Chondrocyte (in vitro differentiated cells): ENCODE measurements at regions not wholly inside any gene's neighbourhood (a gene's known extent, or its start where the extent isn't known, plus 50 kb on each side); places are given as distances from the start of the nearest gene placed in this dataset.
"Not testable (repeated sequence)": the region's sequence is repeated elsewhere in the genome, so short reads cannot be mapped to it uniquely, and the experiment has no call there.

ENCODE experiments used
- DNase-seq: peaks from one replicate; pipeline ENCODE4 v3.0.0; 2021; ENCODE audit warnings: mixed read lengths, low spot score
- H3K27ac Mint-ChIP-seq: one replicate; pipeline ENCODE4 v1.8.0; 2021; ENCODE audit warnings: mild to moderate bottlenecking, moderate library complexity, mixed read lengths; ENCODE audit not compliant: unreplicated experiment
- H3K27me3 Mint-ChIP-seq: 2 replicates; pipeline ENCODE4 v1.8.0; 2021; ENCODE audit warnings: low read depth, mixed read lengths
- H3K36me3 Mint-ChIP-seq: 2 replicates; pipeline ENCODE4 v1.8.0; 2021; ENCODE audit warnings: low read depth, mixed read lengths
- H3K4me1 Mint-ChIP-seq: 2 replicates; pipeline ENCODE4 v1.8.0; 2021; ENCODE audit warnings: low read depth, mild to moderate bottlenecking, mixed read lengths
- H3K4me3 Mint-ChIP-seq: one replicate; pipeline ENCODE4 v1.8.0; 2021; ENCODE audit warnings: mild to moderate bottlenecking, moderate library complexity, mixed read lengths; ENCODE audit not compliant: unreplicated experiment
- H3K9me3 Mint-ChIP-seq: 2 replicates; pipeline ENCODE4 v1.8.0; 2021; ENCODE audit warnings: low read depth, mixed read lengths
- TF ChIP-seq, protein P1 (sequence below): fragments of 200-600 bp; sonication (generic); IDR thresholded peaks from 2 replicates; pipeline ENCODE4 v1.5.0; 2021; ENCODE audit warnings: antibody characterized with exemption, mild to moderate bottlenecking, moderate library complexity

DNA sequence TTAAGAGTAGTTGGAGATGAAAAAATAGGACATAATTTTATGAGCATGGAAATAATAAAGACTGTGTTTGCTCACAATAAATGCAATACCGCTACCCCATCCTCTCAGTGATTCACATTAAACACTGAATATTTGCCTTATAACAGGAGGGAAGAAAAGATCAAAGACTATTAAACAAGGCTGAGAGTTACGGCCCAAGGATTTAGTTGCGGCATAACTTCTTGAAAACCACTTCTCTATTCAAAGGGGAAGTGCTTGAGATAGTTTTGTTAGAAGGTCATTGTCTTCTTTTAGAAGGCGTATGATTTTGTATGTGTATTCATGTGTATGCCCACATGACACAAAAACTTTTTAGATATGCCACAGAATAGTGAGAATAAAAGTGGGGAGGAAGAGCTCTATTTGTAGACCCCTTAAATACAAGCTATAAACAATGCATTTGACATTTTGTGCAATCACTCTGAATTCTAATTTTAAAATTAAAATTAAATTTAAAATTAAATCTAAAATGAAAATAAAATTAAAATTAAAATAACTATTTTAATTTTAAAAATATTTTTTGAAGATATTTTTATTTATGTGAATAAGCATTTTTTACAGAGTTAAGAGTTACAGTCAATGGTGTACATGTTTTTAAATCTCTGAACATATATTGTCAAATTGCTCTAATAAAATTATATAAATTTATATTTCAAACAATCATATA lies 986.6 kb upstream of the ADAMTS5 start:
- Mint-ChIP-seq H3K27ac (no peak overlapping the region), H3K4me1 (peaks cover 3% of the 10 kb centered on the region), H3K9me3 (no peaks in the 10 kb centered on the region), H3K4me3 (no peak overlapping the region), H3K27me3 (peaks cover 2% of the 10 kb centered on the region), H3K36me3 (no peaks in the 10 kb centered on the region)
- TF ChIP-seq, protein P1, sequence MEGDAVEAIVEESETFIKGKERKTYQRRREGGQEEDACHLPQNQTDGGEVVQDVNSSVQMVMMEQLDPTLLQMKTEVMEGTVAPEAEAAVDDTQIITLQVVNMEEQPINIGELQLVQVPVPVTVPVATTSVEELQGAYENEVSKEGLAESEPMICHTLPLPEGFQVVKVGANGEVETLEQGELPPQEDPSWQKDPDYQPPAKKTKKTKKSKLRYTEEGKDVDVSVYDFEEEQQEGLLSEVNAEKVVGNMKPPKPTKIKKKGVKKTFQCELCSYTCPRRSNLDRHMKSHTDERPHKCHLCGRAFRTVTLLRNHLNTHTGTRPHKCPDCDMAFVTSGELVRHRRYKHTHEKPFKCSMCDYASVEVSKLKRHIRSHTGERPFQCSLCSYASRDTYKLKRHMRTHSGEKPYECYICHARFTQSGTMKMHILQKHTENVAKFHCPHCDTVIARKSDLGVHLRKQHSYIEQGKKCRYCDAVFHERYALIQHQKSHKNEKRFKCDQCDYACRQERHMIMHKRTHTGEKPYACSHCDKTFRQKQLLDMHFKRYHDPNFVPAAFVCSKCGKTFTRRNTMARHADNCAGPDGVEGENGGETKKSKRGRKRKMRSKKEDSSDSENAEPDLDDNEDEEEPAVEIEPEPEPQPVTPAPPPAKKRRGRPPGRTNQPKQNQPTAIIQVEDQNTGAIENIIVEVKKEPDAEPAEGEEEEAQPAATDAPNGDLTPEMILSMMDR: no peak
- DNase-seq: no peak

DNA sequence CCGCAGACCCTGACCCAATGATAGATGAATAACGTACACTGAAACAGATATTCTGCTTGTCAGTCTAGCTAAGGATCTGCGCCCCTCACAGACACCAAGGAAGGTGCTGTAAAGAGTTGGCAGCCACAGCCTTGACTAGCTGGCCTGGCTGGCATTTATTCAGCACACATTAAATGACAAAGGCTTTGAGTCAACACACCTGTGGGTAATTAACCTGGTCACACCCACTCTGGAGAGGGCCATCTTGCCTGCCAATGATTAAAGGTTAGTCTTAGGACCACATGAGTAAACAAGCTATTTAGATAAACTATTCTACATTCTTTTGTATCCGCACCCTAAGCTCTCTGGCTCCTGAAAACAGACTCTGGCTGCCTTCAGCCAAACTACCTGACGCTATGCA lies 982.2 kb upstream of the ADAMTS5 start:
- not testable (repeated sequence) for H3K27ac Mint-ChIP-seq, H3K36me3 Mint-ChIP-seq, H3K9me3 Mint-ChIP-seq, H3K27me3 Mint-ChIP-seq, H3K4me3 Mint-ChIP-seq, H3K4me1 Mint-ChIP-seq, DNase-seq

DNA sequence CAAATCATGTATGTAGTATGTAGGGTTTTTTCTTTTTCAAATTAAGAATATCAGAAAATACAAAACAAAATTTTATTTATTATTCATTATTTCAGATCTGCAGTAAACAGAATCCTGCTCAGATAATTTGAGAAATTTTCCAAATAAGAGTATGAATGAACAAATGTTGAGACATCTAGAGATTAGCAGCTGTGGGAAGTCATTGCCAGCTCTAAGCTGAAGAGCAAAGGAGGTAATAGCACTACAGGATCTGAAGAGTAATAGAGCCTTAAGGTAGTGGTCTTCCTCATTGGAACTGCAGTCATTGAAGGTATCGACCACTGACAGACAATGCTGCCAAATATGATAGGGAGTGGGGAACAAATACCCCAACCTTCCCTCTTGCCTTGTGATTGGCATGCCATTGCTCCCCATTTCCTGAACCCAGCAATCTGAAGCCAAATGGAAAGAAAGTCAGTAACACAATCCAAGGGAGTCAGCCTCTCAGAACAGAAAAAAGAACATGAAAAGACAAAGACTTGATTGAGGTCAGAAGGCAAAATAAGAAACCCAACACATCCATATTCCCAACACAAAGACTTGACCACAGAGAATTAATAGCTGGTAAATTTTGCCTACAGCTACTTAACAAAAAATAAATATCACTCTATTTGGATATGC lies 963.4 kb upstream of the ADAMTS5 start:
- not testable (repeated sequence) for DNase-seq, H3K4me3 Mint-ChIP-seq, H3K36me3 Mint-ChIP-seq, H3K27ac Mint-ChIP-seq, H3K9me3 Mint-ChIP-seq, H3K27me3 Mint-ChIP-seq
- H3K4me1 Mint-ChIP-seq: peaks cover 12% of the 10 kb centered on the region

DNA sequence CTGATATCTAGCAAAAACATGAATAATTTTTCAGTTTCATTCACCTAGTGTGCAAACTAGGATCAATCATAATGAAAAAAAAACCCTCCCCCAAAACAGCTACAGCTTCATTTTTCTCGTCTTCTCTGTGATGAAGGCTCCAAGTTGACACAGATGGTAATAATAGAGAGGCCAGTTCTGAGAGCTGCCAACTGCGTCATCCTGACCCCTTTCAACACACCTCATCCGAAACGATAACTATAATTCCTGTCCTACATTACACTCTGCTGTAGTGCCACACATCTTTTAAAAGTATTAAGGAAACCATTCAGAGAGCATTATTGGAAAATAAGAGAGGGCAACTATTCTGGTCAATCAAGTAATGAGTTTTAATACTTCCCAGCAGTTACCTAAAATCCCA lies 962.3 kb upstream of the ADAMTS5 start:
- not testable (repeated sequence) for H3K36me3 Mint-ChIP-seq, DNase-seq, H3K4me3 Mint-ChIP-seq

DNA sequence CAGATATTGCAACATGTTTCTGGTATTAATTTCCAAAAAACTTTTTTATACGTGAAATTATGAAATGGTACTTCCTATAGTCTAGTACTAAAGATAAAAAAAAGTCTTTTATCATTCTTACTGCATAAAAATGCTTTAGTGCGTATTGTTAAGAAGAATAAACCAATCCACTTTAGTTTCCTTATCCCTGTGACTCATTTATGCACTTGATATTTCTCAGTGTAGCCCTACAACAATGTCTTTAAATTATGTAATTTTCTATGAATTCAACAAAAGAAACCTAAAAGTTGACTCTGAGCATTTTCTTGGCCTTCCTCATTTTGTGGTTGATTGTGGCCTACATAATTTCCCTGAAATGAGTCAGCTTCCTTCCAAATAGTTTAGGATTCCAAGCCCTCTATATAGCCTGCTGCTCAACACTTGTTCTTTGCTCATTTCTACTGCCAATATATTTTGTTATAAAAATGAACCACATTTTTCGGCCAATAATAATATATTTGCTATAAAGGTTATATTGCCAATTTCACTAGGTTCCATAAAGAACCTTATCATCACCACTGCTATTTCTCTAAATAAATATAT lies 961.7 kb upstream of the ADAMTS5 start:
- H3K4me1 Mint-ChIP-seq: peaks cover 12% of the 10 kb centered on the region
- H3K27ac Mint-ChIP-seq, DNase-seq, H3K36me3 Mint-ChIP-seq, H3K4me3 Mint-ChIP-seq, H3K9me3 Mint-ChIP-seq, H3K27me3 Mint-ChIP-seq: not testable (repeated sequence)

More for the DNA sequence above, 962.3 kb upstream of the ADAMTS5 start:
- peaks cover 12% of the 10 kb centered on the region for H3K4me1 Mint-ChIP-seq
- H3K27me3 Mint-ChIP-seq, H3K27ac Mint-ChIP-seq, H3K9me3 Mint-ChIP-seq: not testable (repeated sequence)

DNA sequence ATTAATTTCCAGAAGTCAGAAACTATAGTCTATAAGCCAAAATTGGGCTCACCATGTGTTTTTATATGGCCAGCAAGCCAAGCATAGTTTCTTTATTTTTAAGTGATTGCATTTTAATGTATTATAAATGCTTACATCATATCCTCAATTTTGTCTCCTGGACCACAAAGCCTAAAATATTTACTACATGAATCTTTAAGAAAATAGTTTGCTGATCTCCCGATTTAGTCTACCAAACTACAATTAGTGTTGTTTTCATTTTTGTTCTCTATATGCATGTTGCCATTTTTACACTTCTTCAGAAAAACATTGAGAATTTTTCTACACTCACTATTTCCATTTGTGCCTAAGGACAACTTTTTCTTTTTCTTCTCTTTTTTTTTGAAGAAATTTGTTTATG lies 954.5 kb upstream of the ADAMTS5 start:
- H3K27ac Mint-ChIP-seq, H3K36me3 Mint-ChIP-seq, DNase-seq, H3K9me3 Mint-ChIP-seq, H3K4me3 Mint-ChIP-seq, H3K27me3 Mint-ChIP-seq, H3K4me1 Mint-ChIP-seq: not testable (repeated sequence)

DNA sequence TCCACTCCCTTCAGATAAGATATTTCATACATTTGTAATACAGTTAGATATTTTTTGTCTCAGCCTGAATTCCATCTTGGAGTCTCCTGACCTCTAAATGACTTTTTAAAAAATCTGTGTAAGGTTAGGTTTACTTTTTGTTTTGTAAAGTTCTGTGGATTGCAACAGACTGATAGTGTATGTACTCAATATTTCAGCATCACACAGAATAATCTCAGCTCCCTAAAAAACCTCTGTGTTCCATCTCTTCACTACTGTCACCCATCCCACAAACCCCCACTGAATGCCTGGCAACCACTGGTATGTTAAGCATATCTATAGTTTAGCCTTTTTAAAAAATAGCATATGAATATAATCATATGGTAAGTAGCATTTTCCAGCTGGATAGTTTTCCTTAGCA lies 951.1 kb upstream of the ADAMTS5 start:
- H3K4me1 Mint-ChIP-seq, H3K27ac Mint-ChIP-seq, H3K36me3 Mint-ChIP-seq, DNase-seq, H3K27me3 Mint-ChIP-seq, H3K4me3 Mint-ChIP-seq, H3K9me3 Mint-ChIP-seq: not testable (repeated sequence)

DNA sequence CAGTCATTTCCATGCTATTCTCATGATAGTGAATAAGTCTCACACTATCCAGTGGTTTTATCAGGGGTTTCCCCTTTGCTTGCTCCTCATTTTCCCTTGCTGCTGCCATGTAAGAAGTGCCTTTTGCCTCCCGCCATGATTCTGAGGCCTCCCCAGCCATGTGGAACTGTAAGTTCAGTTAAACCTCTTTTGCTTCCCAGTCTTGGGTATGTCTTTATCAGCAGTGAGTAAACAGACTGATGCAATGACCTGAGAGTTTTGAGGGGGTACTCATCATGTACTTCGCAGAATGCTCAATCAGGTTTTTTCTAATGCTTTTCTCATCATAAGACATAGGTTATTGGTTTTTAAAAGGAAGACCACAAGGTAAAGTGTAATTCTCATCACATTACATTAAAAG lies 949.4 kb upstream of the ADAMTS5 start:
- not testable (repeated sequence) for H3K9me3 Mint-ChIP-seq, H3K27ac Mint-ChIP-seq, H3K4me3 Mint-ChIP-seq, H3K27me3 Mint-ChIP-seq, H3K4me1 Mint-ChIP-seq, DNase-seq, H3K36me3 Mint-ChIP-seq

DNA sequence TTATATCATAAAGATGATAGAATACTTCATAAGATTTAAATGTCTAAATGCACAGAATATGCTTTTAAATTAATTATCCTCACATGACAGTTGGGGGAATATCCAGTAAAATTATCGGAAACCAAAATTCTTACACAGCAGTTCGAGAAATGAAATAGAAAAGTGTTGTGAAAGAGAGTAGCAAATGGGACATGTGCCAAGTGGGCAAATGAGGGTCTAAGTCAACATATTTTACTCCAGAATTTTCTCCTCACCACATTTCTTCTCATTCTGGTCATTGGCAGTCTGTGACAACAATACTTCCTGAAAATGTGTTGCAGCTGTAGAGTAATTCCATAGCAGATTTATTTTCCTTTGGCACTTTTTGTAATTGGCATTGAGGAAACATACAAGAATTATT lies 945.2 kb upstream of the ADAMTS5 start:
- not testable (repeated sequence) for H3K27me3 Mint-ChIP-seq, H3K9me3 Mint-ChIP-seq, H3K27ac Mint-ChIP-seq, DNase-seq, H3K4me3 Mint-ChIP-seq, H3K36me3 Mint-ChIP-seq
- peaks cover 16% of the 10 kb centered on the region for H3K4me1 Mint-ChIP-seq

DNA sequence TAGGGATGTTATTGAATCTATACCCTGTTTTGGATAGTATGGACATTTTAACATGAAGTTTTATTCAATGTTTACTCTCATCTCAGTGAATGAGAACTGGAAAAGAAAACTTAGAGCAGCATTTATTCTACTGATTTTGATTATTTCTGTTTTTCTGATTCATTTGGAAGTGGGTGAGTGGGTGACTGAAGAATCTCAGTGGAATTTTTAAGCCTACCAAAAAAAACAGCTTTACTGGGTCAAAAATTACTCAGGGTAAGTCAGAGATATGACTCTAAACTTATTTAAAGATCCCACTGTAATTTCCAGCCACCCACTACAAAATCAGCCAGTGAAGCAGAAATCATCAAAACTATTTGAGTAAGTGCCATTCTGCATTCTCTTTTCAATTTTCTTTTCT lies 942.6 kb upstream of the ADAMTS5 start:
- not testable (repeated sequence) for H3K4me3 Mint-ChIP-seq, H3K9me3 Mint-ChIP-seq, H3K36me3 Mint-ChIP-seq, H3K27me3 Mint-ChIP-seq, DNase-seq
- H3K4me1 Mint-ChIP-seq: peaks cover 16% of the 10 kb centered on the region
- H3K27ac Mint-ChIP-seq: peak overlapping the region; percentile 76

DNA sequence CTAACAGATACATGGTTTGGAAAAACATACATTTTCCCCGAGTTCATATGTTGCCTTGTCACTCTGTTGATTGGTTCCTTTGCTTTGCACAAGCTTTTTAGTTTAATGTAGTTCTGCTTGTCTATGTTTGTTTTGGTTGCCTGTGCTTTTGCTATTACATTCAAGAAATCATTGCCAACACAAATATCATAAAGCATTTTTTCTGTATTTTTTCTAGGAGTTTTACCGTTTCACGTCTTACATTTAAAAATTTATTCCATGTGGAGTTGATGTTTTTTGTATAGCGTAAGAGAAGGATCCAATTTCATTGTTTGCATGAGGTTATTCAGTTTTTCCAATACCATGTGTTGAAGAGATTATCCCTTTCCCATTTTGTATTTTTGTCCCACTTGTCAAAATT lies 941.9 kb upstream of the ADAMTS5 start:
- H3K27me3 Mint-ChIP-seq, H3K36me3 Mint-ChIP-seq, H3K4me3 Mint-ChIP-seq, DNase-seq, H3K9me3 Mint-ChIP-seq: not testable (repeated sequence)
- H3K27ac Mint-ChIP-seq: peak overlapping the region; percentile 76
- peaks cover 16% of the 10 kb centered on the region for H3K4me1 Mint-ChIP-seq

DNA sequence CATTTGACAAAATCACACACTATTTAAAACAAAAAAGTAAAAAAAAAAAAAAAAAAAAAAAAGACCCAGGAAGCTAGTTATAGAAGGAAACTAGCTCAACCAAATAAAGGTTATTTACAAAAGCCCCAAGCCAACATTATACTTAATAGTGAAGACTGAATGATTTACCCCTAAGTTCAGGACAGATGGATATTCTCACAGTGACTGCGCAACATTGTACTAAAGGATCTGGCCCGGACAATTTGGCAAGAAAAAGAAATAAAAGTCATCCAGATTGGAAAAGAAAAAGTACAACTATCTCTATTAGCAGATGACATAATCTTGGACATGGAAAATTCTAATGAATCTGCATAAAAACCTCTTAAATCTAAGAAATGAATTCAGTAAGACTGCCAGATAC lies 936.0 kb upstream of the ADAMTS5 start:
- H3K27ac Mint-ChIP-seq, H3K4me1 Mint-ChIP-seq, H3K4me3 Mint-ChIP-seq, H3K27me3 Mint-ChIP-seq, H3K9me3 Mint-ChIP-seq, H3K36me3 Mint-ChIP-seq, DNase-seq: not testable (repeated sequence)
